HG03280 (cell line): ENCODE measurements at regions not wholly inside any gene's neighbourhood (a gene's known extent, or its start where the extent isn't known, plus 50 kb on each side); places are given as distances from the start of the nearest gene placed in this dataset.
"Not testable (repeated sequence)": the region's sequence is repeated elsewhere in the genome, so short reads cannot be mapped to it uniquely, and the experiment has no call there.

Source experiments
- ATAC-seq: cut with Tn5 transposase; IDR thresholded peaks from one replicate; pipeline ENCODE4 v1.9.1; 2021; ENCODE audit warnings: mild to moderate bottlenecking, moderate library complexity; ENCODE audit not compliant: unreplicated experiment

DNA sequence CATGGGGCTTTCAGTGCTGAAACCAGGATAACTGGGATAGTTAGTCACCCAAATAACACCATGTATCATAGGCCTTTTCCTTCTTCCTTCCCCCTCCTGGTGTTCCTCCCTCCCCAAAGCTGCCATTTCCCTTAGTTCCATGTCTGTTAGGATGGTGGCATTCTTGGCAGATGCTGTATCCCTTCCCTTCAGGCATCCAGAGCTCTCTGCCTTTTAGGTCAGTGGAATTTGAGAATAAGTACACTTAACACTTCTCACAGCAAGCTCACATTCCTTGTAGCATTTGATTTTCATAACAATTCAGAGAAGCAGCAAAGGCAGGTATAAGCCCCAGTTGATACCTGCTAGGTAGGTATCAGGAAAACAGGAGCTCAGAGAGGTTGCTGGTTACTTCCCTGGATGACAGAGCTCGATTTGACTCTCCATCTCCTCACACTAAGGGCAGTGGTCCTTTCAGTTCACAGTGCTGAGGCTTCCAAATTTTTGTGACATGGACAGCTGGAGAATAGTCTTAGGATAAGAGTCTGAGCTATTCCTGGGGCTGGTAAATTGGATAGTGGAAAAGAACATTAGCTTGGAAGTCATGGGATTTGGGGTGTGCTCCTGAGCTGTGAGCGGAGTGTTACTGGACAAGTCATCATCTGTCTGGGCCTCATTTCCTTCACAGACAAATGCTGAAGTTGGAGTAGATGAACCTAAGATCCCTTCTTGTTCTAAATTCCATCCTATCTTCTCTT, 108.7 kb upstream of the RHOBTB1 start:
- ATAC-seq = no peak

DNA sequence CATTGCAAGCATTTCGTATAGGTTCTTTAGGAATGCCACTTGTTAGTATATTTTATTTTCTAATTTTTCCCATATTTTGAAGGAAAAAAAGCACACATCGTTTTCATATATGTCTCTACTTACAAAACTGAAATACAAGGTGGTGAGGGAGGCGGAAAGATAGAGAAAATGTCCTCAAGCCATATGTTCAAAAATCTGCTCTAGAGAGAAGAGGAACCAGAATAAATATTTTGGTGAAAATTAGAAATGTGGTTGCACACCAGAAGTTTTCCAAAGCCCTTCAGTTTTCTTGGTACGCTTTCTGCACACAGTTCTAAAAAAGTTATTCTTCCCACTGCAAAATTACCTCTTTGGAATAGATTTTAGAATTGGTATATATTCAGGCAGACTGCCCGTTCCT, 107.4 kb upstream of the RHOBTB1 start:
- ATAC-seq = no peak

DNA sequence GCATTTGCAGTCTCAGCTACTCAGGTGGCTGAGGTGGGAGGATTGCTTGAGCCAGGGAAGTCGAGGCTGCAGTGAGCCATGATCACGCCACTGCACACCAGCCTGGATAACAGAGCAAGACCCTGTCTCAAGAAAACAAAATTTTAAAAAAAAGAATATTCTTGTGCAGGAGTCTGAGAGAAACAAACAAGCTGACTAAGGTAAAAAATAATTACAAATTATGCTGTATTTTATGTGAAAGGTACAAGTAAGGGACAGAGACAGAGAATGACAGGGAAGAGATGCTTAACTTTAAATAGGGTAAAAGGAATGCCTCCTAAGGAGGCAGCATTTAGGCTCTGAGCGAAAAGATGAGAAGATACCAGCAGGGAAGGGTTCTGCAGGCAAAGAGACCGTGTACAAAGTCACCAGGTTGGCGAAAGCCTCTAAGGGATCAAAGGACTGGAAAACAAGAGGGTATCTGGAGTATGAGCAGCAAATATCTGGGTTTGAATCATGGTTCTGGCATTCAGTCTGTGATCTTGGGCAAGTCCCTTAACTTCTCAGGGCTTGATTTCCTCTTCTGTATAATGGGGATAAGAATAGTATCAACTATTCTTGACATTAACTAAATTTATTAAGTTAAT, 106.2 kb upstream of the RHOBTB1 start:
- no peak for ATAC-seq

DNA sequence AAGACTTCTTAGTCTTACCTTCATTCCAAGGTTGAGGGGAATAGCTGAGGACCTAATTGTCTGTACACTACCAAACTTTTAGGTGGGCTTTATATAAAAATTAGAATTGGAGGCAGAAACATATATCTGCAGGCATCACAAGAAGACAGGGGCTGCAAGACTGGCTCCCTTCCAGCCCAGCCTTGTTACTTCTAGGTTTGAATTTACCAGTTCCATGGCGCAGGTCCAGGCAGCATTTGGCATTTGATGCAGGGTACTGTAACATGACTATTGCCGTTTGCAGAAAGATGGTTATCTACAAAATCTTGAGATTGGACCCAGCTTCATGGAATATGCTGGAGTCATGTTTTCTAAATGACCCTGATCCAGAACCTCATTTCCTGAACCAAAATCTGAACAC, 105.4 kb upstream of the RHOBTB1 start:
- no peak for ATAC-seq

DNA sequence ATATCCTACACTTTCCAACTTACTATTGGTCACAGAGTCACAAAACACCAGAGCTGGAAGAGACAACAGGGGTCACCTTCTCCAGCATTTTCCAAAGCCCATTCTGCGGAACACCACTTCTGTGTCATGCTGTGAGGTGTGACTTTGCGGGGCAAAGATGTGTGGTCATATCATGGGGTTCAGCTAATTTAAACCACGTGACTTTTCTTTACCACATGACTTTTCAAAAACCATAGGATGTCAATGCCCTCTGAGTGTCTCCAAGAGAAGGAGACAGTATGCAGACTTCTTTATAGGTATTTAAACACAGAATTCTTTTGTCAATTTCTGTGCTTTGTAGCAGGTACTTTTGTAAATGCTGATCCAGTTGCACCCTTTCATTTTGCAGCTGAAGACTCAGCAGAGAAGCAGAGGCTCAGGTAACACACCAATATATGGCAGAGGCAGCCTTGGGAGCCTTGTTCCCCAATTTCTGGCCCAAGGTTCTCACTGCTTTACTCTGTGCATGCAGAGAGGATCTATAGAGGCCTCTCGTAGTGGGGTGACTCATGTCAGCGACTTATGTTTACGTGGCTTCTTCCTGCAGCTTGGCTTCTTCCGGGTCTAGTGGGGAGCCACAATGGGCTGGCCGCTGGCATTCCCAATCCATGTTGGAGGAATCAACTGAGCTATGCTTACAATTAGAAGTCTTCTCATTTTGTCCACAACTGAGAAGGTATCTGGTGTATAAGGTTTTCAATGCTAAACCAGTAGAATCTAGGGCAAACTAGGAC, 104.0 kb upstream of the RHOBTB1 start:
- no peak for ATAC-seq

DNA sequence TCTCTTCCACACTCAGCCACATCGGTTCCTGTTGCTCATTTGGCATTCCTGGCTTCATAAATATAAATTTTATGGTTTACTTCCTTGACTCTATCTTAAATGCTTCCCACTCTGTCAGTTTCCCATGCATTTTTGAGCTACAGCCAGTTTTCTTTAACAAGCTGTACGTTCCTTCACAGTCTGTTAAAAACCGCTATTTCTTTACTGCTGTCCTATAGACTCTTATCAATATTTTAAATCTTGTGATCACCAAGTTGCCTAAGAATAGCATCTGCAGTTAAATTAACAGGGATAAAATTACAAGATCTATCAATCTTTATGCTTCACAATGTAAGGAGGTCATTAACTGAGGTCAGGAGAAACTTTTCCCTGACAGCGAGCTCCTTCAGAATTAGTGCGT, 103.1 kb upstream of the RHOBTB1 start:
- no peak for ATAC-seq

DNA sequence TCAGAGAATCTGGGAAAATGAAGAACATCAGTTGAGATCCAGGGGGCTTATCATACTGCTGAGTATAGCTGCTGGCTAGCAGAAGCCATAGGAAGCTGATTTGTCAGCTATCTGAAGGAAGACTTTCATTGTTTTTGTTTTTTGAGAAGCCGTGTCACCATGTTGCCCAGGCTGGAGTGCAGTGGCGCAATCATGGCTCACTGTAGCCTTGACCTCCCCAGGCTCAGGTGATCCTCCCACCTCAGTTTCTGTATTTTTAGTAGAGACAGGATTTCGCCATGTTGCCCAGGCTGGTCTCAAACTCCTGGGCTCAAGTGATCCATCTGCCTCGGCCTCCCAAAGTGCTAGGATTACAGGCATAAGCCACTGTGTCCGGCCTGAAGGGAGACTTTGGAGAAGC, 101.5 kb upstream of the RHOBTB1 start:
- not testable (repeated sequence) for ATAC-seq

DNA sequence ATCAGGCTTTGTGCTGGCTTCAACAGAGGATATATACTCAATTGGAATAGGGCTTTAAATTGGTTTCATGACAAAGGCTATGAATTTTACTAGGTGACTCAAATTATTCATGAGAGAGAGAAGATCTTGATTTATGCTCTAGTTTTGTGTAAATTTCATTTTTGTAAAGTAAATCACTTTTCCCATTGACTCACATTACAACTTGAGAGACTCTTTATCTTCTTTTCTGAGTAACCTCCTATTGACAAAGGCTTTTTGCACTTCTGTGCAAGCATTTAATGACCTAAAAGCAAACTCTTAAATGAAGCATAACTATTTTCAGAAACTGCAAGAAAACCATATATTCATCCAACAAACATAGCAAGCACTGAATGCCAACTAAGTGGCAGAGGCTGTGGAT, 98.5 kb upstream of the RHOBTB1 start:
- no peak for ATAC-seq

DNA sequence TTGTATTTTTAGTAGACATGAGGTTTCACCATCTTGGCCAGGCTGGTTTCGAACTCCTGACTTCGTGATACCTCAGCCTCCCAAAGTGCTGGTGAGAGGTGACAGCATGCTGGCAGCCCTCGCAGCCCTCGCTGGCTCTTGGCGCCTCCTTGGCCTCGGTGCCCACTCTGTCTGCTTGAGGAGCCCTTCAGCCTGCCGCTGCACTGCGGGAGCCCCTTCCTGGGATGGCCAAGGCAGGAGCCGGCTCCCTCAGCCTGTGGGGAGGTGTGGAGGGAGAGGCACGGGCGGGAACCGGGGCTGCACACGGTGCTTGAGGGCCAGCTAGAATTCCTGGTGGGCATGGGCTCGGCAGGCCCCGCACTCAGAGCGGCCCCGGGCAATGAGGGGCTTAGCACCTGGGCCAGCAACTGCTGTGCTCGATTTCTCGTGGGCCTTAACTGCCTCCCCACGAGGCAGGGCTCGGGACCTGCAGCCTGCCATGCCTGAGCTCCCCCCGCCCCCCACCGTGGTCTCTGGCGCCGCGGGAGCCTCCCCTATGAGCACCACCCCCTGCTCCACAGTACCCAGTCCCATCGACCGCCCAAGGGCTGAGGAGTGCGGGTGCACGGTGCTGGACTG, 96.5 kb upstream of the RHOBTB1 start:
- no peak for ATAC-seq

DNA sequence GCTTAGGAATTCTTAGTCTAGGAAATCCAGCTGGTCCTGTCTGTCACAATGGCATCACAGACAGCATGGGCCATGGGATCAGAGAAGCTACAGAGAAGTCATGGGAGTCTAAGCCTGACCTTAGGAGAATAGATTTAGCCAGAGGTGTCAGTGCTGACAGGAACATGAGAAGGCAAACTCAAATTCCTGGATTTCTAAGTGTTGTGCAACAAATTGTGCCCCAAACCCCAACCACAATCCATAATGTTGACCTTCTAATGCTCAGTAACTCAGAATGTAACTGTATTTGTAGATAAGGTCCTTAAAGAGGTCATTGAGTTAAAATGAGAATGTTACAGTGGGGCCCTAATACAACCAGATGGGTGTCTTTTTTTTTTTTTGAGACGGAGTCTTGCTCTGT, 95.9 kb upstream of the RHOBTB1 start:
- ATAC-seq = no peak

DNA sequence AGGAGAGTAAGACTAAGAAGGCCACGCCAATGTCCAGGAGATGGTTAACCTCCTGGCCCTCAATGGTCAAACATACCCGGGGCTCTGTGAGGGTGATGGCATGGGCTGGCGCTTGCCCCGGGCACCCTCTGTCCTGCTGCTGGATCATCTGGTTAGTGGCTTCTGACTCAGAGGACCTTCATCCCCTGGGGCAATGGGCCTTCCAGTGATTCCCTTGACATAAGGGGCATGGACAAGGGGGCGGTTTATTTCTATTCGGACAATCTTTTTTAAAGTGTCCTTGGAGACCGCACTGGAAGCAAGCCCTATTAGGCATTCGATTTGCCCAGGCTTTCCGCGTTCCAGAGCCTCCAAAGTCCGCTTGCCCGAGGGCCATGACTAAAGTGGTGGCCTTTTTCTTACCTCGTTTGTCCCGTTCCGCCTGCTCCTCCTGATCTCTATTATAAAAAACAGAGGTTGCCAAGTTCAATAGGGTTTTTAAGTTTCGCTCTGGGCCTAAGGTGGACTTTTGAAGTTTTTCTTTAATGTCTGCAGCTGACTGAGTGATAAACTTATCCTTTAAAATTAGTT, 93.4 kb upstream of the RHOBTB1 start:
- not testable (repeated sequence) for ATAC-seq

DNA sequence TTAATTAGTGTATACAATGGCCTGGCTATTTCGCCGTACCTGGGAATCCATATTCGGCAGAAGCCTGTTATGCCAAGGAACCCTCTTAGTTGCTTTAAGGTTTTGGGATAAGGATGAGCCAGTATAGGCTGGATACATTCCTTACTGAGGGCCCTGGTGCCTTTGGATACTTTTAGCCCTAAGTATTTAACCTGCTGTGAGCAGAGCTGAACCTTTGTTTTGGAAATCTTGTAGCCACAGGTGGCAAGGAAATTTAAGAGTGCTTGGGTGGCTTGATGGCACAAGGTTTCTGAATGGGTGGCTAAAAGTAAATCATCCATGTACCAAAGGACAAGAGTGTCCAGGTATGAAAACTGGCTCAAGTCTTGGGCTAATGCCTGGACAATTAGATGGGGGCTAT, 92.2 kb upstream of the RHOBTB1 start:
- not testable (repeated sequence) for ATAC-seq

DNA sequence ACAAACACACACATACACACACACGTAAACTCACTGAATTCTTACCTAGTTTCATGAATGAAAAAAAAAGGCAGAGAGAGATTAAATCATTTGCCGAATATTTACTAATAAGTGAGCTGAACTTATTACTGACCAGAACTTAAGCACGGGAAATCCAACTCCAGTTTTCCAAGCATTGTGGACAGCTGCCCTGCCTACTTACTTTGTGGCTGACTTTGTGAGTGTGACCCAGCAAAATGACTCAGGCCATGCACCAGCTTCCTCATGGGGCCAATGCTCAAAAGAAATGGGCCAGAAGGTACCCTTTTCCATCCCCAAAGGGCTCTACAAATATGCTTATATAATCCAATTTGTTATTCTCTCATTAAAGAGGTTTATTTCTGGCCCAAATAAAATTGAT, 87.4 kb upstream of the RHOBTB1 start:
- ATAC-seq = no peak

DNA sequence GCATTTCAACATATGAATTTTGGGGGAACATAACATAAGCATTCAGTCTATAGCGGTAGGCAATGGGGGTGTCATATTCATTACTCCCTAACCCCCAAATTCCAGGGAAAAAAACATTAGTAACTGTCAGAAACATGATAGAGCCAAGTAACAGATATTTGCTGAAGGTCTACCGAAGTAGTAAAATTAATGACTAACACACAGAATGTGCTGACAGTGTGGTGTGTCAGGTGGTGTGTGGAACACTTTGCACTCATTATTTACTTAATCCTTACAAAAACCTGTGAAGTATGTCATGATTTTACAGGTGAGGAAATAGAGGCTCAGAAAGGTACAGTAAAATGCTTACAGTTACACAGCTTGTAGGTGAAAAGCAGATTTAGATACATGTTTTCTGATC, 85.4 kb upstream of the RHOBTB1 start:
- ATAC-seq = no peak

DNA sequence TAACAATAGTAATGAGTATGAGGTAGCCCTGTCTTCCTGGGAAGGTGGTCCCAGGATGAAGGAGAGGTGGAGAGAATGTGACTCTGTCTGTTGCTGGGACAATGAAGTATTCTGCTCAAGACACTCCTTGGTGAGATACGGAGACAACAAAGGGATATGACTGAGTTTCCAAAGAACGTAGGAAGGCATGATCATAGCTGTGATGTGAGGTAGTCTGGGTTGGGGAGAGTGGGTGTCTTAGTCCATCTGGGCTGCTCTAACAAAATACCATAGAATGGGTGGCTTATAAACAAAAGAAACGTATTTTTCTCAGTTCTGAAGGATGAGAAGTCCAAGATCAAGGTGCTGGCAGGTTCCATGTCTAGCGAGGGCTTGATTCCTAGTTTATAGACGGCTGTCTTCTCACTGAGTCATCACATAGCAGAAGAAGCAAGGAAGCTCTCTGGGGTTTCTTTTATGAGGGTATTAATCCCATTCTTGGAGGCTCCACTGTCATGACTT, 84.9 kb upstream of the RHOBTB1 start:
- ATAC-seq = no peak

DNA sequence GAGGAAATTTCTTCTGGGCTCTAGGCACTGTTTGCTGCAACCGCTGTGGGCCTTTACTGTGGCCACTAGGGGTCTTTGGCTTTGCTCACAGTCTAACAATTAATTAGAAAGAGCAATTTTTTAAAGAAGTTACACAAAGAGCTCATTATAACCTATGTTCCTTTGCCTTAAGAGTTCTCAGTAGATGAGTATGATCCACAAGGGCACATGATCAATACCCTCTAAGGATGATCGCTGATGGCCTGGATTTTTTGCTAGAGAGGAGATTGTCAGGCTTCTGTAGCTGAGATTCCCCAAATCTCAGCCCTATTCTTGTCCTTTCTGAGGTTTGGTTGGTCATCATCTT, 80.8 kb upstream of the RHOBTB1 start:
- no peak for ATAC-seq

DNA sequence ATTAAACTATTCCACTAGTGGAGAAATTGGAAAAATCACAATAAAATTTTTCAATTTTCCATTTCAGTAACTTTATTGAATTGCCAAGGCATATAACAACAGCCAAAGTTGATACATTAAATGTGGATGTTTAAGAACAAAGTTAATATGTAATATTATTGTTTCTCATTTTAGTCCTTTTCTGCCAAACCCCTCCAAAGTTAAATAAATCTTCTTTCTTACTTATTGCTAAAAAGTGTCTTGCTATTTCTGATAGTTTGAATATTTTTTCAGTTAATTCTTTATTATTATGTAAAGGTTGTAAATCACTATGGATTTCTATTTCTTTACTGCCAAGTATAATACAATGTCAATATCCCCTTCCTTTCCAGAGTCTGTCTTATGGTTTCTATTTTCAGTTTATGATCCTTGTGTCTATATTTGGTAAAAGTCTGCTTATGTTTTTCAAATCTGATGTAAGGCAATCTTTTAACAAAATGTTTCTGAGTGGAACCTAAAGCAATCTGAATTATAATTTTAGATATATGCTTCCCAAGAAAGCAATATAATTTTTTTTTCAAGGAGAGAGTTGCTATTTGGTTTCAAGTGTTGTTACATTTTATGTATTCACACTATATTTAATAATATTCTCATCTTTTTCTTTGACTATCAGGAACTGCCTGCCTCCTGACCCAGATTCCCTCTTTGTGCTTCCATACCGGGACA, 80.3 kb upstream of the RHOBTB1 start:
- ATAC-seq = no peak

DNA sequence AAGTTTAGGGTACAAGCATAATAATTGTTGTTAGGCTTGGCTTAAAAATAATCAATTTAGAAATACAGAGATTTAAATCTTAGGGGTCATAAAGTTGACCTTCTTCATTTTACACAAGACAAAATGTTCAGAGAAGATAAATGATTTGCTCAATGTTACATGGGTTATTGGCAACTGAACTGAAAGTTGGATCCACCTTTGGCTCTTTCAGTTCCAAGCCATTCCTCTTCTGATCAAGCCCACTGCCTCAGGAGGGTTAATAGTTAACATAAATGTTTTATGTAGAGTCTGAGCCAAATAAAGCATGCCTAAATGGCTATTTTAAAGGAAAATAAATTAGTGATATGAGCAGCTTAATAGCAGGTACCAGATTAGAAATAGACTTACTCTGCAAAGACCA, 79.1 kb upstream of the RHOBTB1 start:
- no peak for ATAC-seq

DNA sequence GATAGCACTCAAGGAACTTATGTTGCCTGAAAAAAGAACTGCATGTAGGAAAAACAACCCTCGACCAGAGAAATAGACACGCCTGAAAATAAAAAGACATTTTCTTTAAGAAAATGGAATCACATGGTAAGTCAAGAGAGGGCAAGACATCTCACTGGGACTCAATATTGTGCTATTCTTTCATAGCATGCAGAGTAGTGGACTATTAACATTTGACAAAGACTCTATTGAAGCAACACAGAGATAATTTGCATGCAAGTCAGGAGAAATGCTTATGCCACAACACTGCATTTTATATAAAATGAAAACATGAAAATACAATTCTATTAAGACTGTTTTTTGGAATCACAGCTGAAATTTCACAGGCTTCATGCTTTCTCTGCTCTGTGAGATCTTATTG, 77.9 kb upstream of the RHOBTB1 start:
- no peak for ATAC-seq

DNA sequence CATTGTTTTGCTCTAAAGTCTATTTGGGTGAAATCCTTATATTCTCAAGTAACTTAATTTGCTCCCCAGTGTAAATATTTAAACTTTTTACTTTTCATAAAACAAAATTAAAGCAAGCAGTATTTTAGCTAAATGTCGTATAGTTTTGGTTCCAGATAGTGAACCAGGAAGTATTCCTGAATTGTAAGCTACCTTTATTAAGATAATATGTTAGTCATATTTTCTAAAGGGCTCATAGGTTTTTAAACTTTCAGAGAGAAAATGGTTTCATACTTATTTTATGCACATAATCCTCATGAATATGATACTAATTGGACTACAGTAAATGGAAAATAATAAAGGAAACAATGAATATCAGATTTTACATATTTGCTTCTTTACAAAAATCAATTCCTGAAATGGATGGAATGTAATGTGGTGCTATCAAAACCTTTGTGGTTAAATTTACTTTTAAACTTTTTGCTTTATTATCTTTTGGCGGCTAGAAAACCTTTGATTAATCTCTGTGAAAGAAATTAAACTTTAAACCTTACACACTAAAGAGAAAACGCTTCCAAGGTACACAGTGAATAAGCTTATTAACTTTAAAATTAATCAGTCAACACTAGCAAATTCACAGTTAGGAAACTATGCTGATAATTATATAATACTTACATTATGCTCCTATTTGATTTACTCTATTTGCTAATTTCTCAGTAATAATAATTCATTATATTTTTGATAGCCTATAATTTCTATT, 76.6 kb upstream of the RHOBTB1 start:
- no peak for ATAC-seq
